ENCODE measurements at regions not wholly inside any gene's neighbourhood (a gene's known extent, or its start where the extent isn't known, plus 50 kb on each side); places are given as distances from the start of the nearest gene placed in this dataset.

DNA sequence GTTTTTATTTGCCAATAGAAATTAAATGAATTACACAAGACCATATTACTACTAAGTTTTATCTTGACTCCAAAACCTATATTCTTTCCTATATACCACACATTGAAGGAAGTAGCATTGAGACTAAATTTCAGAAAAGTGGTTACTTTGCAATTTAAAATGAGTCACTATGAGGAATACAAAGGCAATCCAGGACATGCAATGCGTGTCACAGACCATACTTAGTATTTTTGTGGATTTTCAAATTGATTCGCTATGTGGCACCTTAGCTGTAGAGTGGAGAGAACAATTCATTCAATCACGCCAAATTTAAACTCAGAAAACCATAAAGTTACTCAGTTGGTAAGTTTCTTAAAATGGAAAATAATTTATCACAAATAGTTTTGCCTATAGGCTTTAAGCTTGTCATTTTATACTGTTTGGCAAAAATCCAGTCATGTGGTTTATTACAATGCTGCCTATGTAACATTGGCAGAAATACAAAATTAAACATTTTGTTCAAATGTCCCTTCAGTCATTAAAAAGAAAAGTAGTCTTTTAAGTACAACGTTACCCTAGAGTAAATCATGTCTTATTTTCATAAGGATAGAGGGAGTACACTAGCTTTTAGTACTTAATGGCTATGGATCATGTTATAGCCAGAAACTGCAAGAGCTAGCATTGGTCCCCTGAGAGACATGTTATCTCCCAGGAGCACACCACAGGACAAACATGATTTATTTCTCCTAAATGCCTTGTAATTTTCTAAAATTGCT lies 222.8 kb upstream of the CDH7 start:
- ChIA-PET POLR2A (no interaction called here), CTCF (no interaction called here)
- intact Hi-C loops (cut with micrococcal nuclease) = no loop called here
- TF ChIP-seq, protein P1, sequence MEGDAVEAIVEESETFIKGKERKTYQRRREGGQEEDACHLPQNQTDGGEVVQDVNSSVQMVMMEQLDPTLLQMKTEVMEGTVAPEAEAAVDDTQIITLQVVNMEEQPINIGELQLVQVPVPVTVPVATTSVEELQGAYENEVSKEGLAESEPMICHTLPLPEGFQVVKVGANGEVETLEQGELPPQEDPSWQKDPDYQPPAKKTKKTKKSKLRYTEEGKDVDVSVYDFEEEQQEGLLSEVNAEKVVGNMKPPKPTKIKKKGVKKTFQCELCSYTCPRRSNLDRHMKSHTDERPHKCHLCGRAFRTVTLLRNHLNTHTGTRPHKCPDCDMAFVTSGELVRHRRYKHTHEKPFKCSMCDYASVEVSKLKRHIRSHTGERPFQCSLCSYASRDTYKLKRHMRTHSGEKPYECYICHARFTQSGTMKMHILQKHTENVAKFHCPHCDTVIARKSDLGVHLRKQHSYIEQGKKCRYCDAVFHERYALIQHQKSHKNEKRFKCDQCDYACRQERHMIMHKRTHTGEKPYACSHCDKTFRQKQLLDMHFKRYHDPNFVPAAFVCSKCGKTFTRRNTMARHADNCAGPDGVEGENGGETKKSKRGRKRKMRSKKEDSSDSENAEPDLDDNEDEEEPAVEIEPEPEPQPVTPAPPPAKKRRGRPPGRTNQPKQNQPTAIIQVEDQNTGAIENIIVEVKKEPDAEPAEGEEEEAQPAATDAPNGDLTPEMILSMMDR (IDR thresholded peaks at IDR 0.05) = no peak
- ATAC-seq (no peak), DNase-seq (no peak)
- Mint-ChIP-seq H3K4me1 (ENCODE audit: low read depth) (no peaks in the 10 kb centered on the region), H3K27me3 (no peaks in the 10 kb centered on the region), H3K9me3 (peaks cover 1% of the 10 kb centered on the region), H3K27ac (no peak overlapping the region), H3K4me3 (no peak overlapping the region), H3K36me3 (ENCODE audit: low read depth) (no peaks in the 10 kb centered on the region)

DNA sequence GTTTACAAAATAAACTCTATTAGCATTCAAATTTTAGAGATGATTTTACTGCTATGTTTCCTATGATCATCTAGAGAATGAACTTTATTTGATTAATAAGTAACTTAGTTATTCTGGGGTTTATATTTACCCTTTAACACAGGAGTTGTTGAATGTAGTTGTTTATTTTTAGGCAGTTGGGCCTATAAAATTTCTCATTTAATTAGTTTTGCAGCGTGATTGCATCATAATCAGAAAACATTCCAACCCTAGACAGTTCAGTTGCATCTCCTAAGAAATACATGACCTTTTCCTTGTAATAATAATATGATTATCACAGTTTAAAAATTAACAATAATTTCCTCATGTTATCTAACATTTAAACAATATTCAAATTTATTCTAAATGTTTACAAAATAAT lies 224.7 kb upstream of the CDH7 start:
- CTCF ChIA-PET = no interaction called here
- intact Hi-C loops (cut with micrococcal nuclease) = no loop called here
- H3K9me3 Mint-ChIP-seq = peaks cover 1% of the 10 kb centered on the region
- no peak for DNase-seq
- H3K4me3 Mint-ChIP-seq = no peak overlapping the region
- no peaks in the 10 kb centered on the region for H3K36me3 Mint-ChIP-seq (ENCODE audit: low read depth)
- ATAC-seq = no peak
- no peaks in the 10 kb centered on the region for H3K27me3 Mint-ChIP-seq
- no peaks in the 10 kb centered on the region for H3K4me1 Mint-ChIP-seq (ENCODE audit: low read depth)
- no peak overlapping the region for H3K27ac Mint-ChIP-seq
- TF ChIP-seq, protein P1 (IDR thresholded peaks at IDR 0.05) = no peak
- POLR2A ChIA-PET = no interaction called here

DNA sequence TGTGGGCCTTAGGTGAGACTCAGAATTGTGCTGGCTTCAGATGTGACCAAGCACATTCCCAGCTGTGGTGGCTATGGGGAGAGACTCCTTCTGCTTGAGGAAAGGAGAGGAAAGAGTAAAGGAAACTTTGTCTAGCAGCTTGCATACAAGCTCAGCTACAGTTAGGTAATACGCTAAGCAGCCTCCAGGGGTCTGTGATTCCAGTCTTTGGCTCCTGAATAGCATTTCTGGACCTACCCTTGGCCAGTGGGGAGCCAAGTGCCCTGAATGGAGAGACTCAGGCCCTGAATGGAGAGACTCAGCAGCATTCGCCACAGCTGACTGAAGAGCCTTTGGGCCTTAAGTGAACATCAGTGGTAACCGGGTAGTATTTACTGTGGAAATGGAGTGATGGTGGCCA lies 227.4 kb upstream of the CDH7 start:
- H3K4me3 Mint-ChIP-seq = no peak overlapping the region
- ChIA-PET CTCF (no interaction called here), POLR2A (no interaction called here)
- H3K36me3 Mint-ChIP-seq (ENCODE audit: low read depth) = no peaks in the 10 kb centered on the region
- H3K27me3 Mint-ChIP-seq = no peaks in the 10 kb centered on the region
- ATAC-seq (no peak), DNase-seq (no peak)
- H3K4me1 Mint-ChIP-seq (ENCODE audit: low read depth) = no peaks in the 10 kb centered on the region
- H3K9me3 Mint-ChIP-seq = peaks cover 1% of the 10 kb centered on the region
- intact Hi-C loops (cut with micrococcal nuclease) = no loop called here
- no peak overlapping the region for H3K27ac Mint-ChIP-seq
- TF ChIP-seq, protein P1 (IDR thresholded peaks at IDR 0.05) = no peak

DNA sequence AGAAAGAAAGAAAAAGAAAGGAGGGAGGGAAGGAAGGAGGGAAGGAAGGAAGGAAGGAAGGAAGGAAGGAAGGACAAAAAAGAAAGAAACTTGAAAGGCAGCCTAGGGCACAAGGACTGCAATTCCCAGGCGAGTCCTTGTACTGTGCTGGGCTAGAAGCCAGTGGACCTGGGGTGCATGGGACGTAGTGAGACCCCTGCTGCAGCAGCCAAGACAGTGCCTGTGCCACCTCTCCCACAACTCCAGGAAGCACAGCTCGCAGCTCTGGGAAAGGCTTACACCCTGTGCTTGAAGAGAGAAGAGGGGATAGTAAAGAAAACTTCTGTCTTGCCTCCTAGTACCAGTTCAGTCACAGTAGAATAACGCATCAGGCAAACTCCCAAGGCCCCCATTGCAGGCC lies 227.9 kb upstream of the CDH7 start:
- DNase-seq = no peak
- intact Hi-C loops (cut with micrococcal nuclease) = no loop called here
- no peaks in the 10 kb centered on the region for H3K36me3 Mint-ChIP-seq (ENCODE audit: low read depth)
- H3K4me3 Mint-ChIP-seq = no peak overlapping the region
- POLR2A ChIA-PET = no interaction called here
- peaks cover 1% of the 10 kb centered on the region for H3K9me3 Mint-ChIP-seq
- ATAC-seq = no peak
- TF ChIP-seq, protein P1 (IDR thresholded peaks at IDR 0.05) = no peak
- H3K27ac Mint-ChIP-seq = no peak overlapping the region
- CTCF ChIA-PET = no interaction called here
- no peaks in the 10 kb centered on the region for H3K27me3 Mint-ChIP-seq
- H3K4me1 Mint-ChIP-seq (ENCODE audit: low read depth) = no peaks in the 10 kb centered on the region

DNA sequence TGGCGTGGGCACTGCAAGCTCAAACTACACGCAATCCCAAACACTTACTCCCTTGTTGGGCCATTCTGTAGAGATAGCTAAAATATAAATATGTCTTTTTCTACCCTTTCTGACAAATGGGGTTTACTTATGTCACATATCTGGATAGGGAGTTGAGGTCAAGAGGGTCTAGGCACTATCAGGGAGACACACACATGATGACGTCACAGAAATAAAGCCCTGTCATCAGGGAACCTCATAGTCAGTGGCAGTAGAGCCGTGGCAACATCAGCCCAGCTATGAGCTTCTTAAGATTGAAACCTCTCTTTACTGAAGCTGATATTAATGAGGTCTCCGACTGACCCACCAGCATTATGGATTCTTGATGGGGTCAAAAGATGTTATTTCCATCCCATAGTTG lies 234.6 kb upstream of the CDH7 start:
- Mint-ChIP-seq H3K27me3 (no peaks in the 10 kb centered on the region), H3K9me3 (peaks cover 2% of the 10 kb centered on the region), H3K4me1 (ENCODE audit: low read depth) (no peaks in the 10 kb centered on the region), H3K4me3 (no peak overlapping the region), H3K36me3 (ENCODE audit: low read depth) (no peaks in the 10 kb centered on the region), H3K27ac (no peak overlapping the region)
- TF ChIP-seq, protein P1 (IDR thresholded peaks at IDR 0.05) = no peak
- DNase-seq = no peak
- POLR2A ChIA-PET = no interaction called here
- ATAC-seq = no peak
- intact Hi-C loops (cut with micrococcal nuclease) = no loop called here
- CTCF ChIA-PET = no interaction called here
